CD4-positive, alpha-beta memory T cell (primary cell): ENCODE measurements at regions not wholly inside any gene's neighbourhood (a gene's known extent, or its start where the extent isn't known, plus 50 kb on each side); places are given as distances from the start of the nearest gene placed in this dataset.
A peak's percentile ranks its signal among the peaks of the same experiment; 100 is the strongest.

Experiments used
- CTCF ChIA-PET: fragments of 350-600 bp; sonication (Branson Sonifier 250); formaldehyde crosslinking; loops from one replicate; lab custom pipeline; 2021; ENCODE audit warnings: inconsistent platforms; ENCODE audit not compliant: partially characterized antibody; lab: Charles Lee
- POLR2A ChIA-PET: fragments of 350-600 bp; sonication (Branson Sonifier 250); formaldehyde crosslinking; loops from one replicate; lab custom pipeline; 2021; ENCODE audit not compliant: partially characterized antibody; lab: Charles Lee
- DNase-seq, 5 donors: peaks; one replicate each; pipeline versions ENCODE4 v3.0.0 to v3.0.0-alpha.2; 2020 to 2022; ENCODE audit warnings: mixed read lengths in 1 of 5
- H3K27ac ChIP-seq: one replicate; pipeline ENCODE4 v1.7.0; 2013; ENCODE audit warnings: low read depth, low read length
- H3K27me3 ChIP-seq: 2 replicates; pipeline ENCODE4 v1.7.0; 2013; ENCODE audit warnings: mild to moderate bottlenecking, low read length, moderate library complexity; ENCODE audit not compliant: insufficient read depth
- H3K36me3 ChIP-seq: 2 replicates; pipeline ENCODE4 v1.7.0; 2013; ENCODE audit warnings: mild to moderate bottlenecking, low read length, moderate library complexity; ENCODE audit not compliant: insufficient read depth
- H3K4me1 ChIP-seq: 2 replicates; pipeline ENCODE4 v1.7.0; 2013; ENCODE audit warnings: mild to moderate bottlenecking, low read length, moderate library complexity; ENCODE audit not compliant: insufficient read depth
- H3K4me3 ChIP-seq, 2 donors: one replicate each; pipeline ENCODE4 v1.7.0; 2013; ENCODE audit warnings: low read length in 2 of 2, mild to moderate bottlenecking in 1 of 2
- H3K9me3 ChIP-seq, 2 donors: one replicate each; pipeline ENCODE4 v1.7.0; 2013; ENCODE audit warnings: low read length in 2 of 2, control low read depth in 1 of 2; ENCODE audit not compliant: control insufficient read depth in 1 of 2
- H3K27ac Mint-ChIP-seq, 7 donors: one replicate each; pipeline ENCODE4 v1.8.0; 2020 to 2021; ENCODE audit warnings: mixed read lengths in 7 of 7, mild to moderate bottlenecking in 6 of 7, inconsistent platforms in 3 of 7, moderate library complexity in 3 of 7
- H3K27me3 Mint-ChIP-seq, 2 donors: one replicate each; pipeline ENCODE4 v1.8.0; 2020 to 2021; ENCODE audit warnings: mixed read lengths in 2 of 2
- H3K36me3 Mint-ChIP-seq, 2 donors: one replicate each; pipeline ENCODE4 v1.8.0; 2020 to 2021; ENCODE audit warnings: mixed read lengths in 2 of 2, inconsistent platforms in 1 of 2, mild to moderate bottlenecking in 1 of 2
- H3K4me1 Mint-ChIP-seq, 4 donors: one replicate each; pipeline ENCODE4 v1.8.0; 2020 to 2021; ENCODE audit warnings: mixed read lengths in 4 of 4, mild to moderate bottlenecking in 1 of 4
- H3K4me3 Mint-ChIP-seq, 8 donors: one replicate each; pipeline ENCODE4 v1.8.0; 2020 to 2021; ENCODE audit warnings: mixed read lengths in 8 of 8, mild to moderate bottlenecking in 7 of 8, moderate library complexity in 6 of 8, inconsistent platforms in 3 of 8
- H3K9me3 Mint-ChIP-seq, 8 donors: one replicate each; pipeline ENCODE4 v1.8.0; 2020 to 2021; ENCODE audit warnings: mixed read lengths in 8 of 8, mild to moderate bottlenecking in 5 of 8, inconsistent platforms in 3 of 8, moderate library complexity in 1 of 8
- intact Hi-C: fragments of 100-400 bp; cut with micrococcal nuclease; formaldehyde crosslinking; loops from one replicate; pipeline ENCODE4 v1.15.1; 2023

GRCh38 chr3:36257158-36257852 is 123.0 kb upstream of the STAC start:
- Mint-ChIP-seq H3K4me1 (no peaks in the 10 kb centered on the region), H3K9me3 (peaks cover 0 to 14% (median 8%) of the 10 kb centered on the region in 8 donors), H3K4me3 (no peak overlapping the region), H3K27me3 (no peaks in the 10 kb centered on the region), H3K27ac (no peak overlapping the region), H3K36me3 (no peaks in the 10 kb centered on the region)
- Histone ChIP-seq H3K9me3 (no peaks in the 10 kb centered on the region), H3K36me3 (no peaks in the 10 kb centered on the region), H3K4me3 (no peak overlapping the region), H3K4me1 (no peaks in the 10 kb centered on the region), H3K27me3 (no peaks in the 10 kb centered on the region), H3K27ac (no peak overlapping the region)
- intact Hi-C loops: no loop called here
- POLR2A ChIA-PET: no interaction called here
- DNase-seq: no peak
- CTCF ChIA-PET: no interaction called here

- peaks cover 0 to 12% (median 2%) of the 10 kb centered on the region in 8 donors for H3K9me3 Mint-ChIP-seq
- no peak overlapping the region for H3K27ac Mint-ChIP-seq
- CTCF ChIA-PET: no interaction called here
- Histone ChIP-seq H3K27ac (no peak overlapping the region), H3K4me3 (no peak overlapping the region), H3K4me1 (no peaks in the 10 kb centered on the region), H3K27me3 (no peaks in the 10 kb centered on the region), H3K9me3 (no peaks in the 10 kb centered on the region), H3K36me3 (no peaks in the 10 kb centered on the region)
- POLR2A ChIA-PET: no interaction called here
- no peaks in the 10 kb centered on the region for H3K27me3 Mint-ChIP-seq
- H3K36me3 Mint-ChIP-seq: no peaks in the 10 kb centered on the region
- DNase-seq: no peak
- H3K4me1 Mint-ChIP-seq: no peaks in the 10 kb centered on the region
- intact Hi-C loops: no loop called here
- no peak overlapping the region for H3K4me3 Mint-ChIP-seq
These were observed 121.9 kb upstream of the STAC start for GRCh38 chr3:36258421-36258820.

- Mint-ChIP-seq H3K4me3 (no peak overlapping the region), H3K36me3 (no peaks in the 10 kb centered on the region), H3K27me3 (no peaks in the 10 kb centered on the region), H3K27ac (no peak overlapping the region), H3K4me1 (no peaks in the 10 kb centered on the region), H3K9me3 (peaks cover 0 to 14% (median 2%) of the 10 kb centered on the region in 8 donors)
- POLR2A ChIA-PET: no interaction called here
- Histone ChIP-seq H3K36me3 (no peaks in the 10 kb centered on the region), H3K27ac (no peak overlapping the region), H3K9me3 (no peaks in the 10 kb centered on the region), H3K4me1 (no peaks in the 10 kb centered on the region), H3K27me3 (no peaks in the 10 kb centered on the region), H3K4me3 (no peak overlapping the region)
- CTCF ChIA-PET: no interaction called here
- DNase-seq: no peak
- intact Hi-C loops: no loop called here
These were observed 120.7 kb upstream of the STAC start for GRCh38 chr3:36259580-36259979.

GRCh38 chr3:36269274-36269673 is 111.0 kb upstream of the STAC start:
- intact Hi-C loops: no loop called here
- H3K9me3 ChIP-seq: no peaks in the 10 kb centered on the region
- CTCF ChIA-PET: no interaction called here
- Mint-ChIP-seq H3K36me3 (no peaks in the 10 kb centered on the region), H3K4me3 (no peak overlapping the region), H3K4me1 (no peaks in the 10 kb centered on the region), H3K27ac (no peak overlapping the region), H3K9me3 (peaks cover 0 to 10% (median 5%) of the 10 kb centered on the region in 8 donors), H3K27me3 (no peaks in the 10 kb centered on the region)
- no peak overlapping the region for H3K27ac ChIP-seq
- H3K27me3 ChIP-seq: no peaks in the 10 kb centered on the region
- POLR2A ChIA-PET: no interaction called here
- no peak for DNase-seq
- H3K36me3 ChIP-seq: no peaks in the 10 kb centered on the region
- no peak overlapping the region for H3K4me3 ChIP-seq
- no peaks in the 10 kb centered on the region for H3K4me1 ChIP-seq

GRCh38 chr3:36282766-36283165 is 97.5 kb upstream of the STAC start:
- Histone ChIP-seq H3K27ac (no peak overlapping the region), H3K9me3 (no peaks in the 10 kb centered on the region), H3K27me3 (no peaks in the 10 kb centered on the region), H3K36me3 (no peaks in the 10 kb centered on the region), H3K4me1 (no peaks in the 10 kb centered on the region), H3K4me3 (no peak overlapping the region)
- peak overlapping the region in 1 of 7 donors; percentile 58 for H3K27ac Mint-ChIP-seq
- DNase-seq: no peak
- CTCF ChIA-PET: no interaction called here
- H3K4me1 Mint-ChIP-seq: no peaks in the 10 kb centered on the region
- POLR2A ChIA-PET: no interaction called here
- H3K36me3 Mint-ChIP-seq: no peaks in the 10 kb centered on the region
- intact Hi-C loops: no loop called here
- H3K27me3 Mint-ChIP-seq: peaks cover 0 to 1% of the 10 kb centered on the region in 2 donors
- H3K9me3 Mint-ChIP-seq: peaks cover 0 to 6% (median 1%) of the 10 kb centered on the region in 8 donors
- no peak overlapping the region for H3K4me3 Mint-ChIP-seq

GRCh38 chr3:36295296-36295695 is 85.0 kb upstream of the STAC start:
- peaks cover 0 to 5% (median 0%) of the 10 kb centered on the region in 8 donors for H3K9me3 Mint-ChIP-seq
- Histone ChIP-seq H3K9me3 (no peaks in the 10 kb centered on the region), H3K27ac (no peak overlapping the region), H3K4me1 (no peaks in the 10 kb centered on the region), H3K4me3 (no peak overlapping the region), H3K27me3 (no peaks in the 10 kb centered on the region), H3K36me3 (no peaks in the 10 kb centered on the region)
- no peak overlapping the region for H3K27ac Mint-ChIP-seq
- H3K36me3 Mint-ChIP-seq: no peaks in the 10 kb centered on the region
- ChIA-PET POLR2A (no interaction called here), CTCF (no interaction called here)
- no peaks in the 10 kb centered on the region for H3K27me3 Mint-ChIP-seq
- DNase-seq: no peak
- H3K4me1 Mint-ChIP-seq: no peaks in the 10 kb centered on the region
- no peak overlapping the region for H3K4me3 Mint-ChIP-seq
- intact Hi-C loops: no loop called here

GRCh38 chr3:36297195-36297594 is 83.1 kb upstream of the STAC start:
- CTCF ChIA-PET: no interaction called here
- intact Hi-C loops: no loop called here
- H3K36me3 Mint-ChIP-seq: no peaks in the 10 kb centered on the region
- Histone ChIP-seq H3K4me3 (no peak overlapping the region), H3K36me3 (no peaks in the 10 kb centered on the region), H3K27ac (no peak overlapping the region), H3K27me3 (no peaks in the 10 kb centered on the region), H3K9me3 (no peaks in the 10 kb centered on the region), H3K4me1 (no peaks in the 10 kb centered on the region)
- no peak overlapping the region for H3K27ac Mint-ChIP-seq
- no peak overlapping the region for H3K4me3 Mint-ChIP-seq
- H3K9me3 Mint-ChIP-seq: peaks cover 0 to 5% (median 0%) of the 10 kb centered on the region in 8 donors
- POLR2A ChIA-PET: no interaction called here
- no peak for DNase-seq
- H3K27me3 Mint-ChIP-seq: no peaks in the 10 kb centered on the region
- no peaks in the 10 kb centered on the region for H3K4me1 Mint-ChIP-seq
